GM12878 (cell line): ENCODE measurements at regions not wholly inside any gene's neighbourhood (a gene's known extent, or its start where the extent isn't known, plus 50 kb on each side); places are given as distances from the start of the nearest gene placed in this dataset.

Source experiments
- ATAC-seq: fragments of 200-7000 bp; cut with Tn5 transposase; 3 replicates; pipeline ENCODE4 v1.9.1; 2020; ENCODE audit warnings: mild to moderate bottlenecking, moderate library complexity
- BruUV-seq: library from RNA; stranded (reverse); fragments of 400-500 nt; replicated peaks from 2 replicates; lab custom pipeline; 2021; lab: Mats Ljungman, UMichigan
- CTCF ChIA-PET: fragments of 300-600 bp; sonication (Branson Sonifier 250); formaldehyde crosslinking; extraction: SDS; loops from one replicate; lab custom pipeline; 2021; ENCODE audit warnings: inconsistent platforms; lab: Yijun Ruan, JAX
- POLR2A ChIA-PET: fragments of 350-600 bp; formaldehyde crosslinking; extraction: SDS; loops from one replicate; lab custom pipeline; 2021; ENCODE audit warnings: inconsistent platforms; lab: Charles Lee
- RAD21 ChIA-PET: fragments of 300-600 bp; sonication (Branson Sonifier 250); formaldehyde crosslinking; loops from one replicate; lab custom pipeline; 2023; ENCODE audit warnings: antibody characterized with exemption; ENCODE audit not compliant: unreplicated experiment; lab: Charles Lee
- SMC1A ChIA-PET: fragments of 300-600 bp; sonication (Branson Sonifier 250); formaldehyde crosslinking; loops from one replicate; lab custom pipeline; 2023; ENCODE audit not compliant: unreplicated experiment, uncharacterized antibody; lab: Charles Lee
- DNase-seq: peaks from one replicate; pipeline ENCODE4 v3.0.0-alpha.2; 2011; ENCODE audit warnings: low read depth, low spot score
- FAIRE-seq: peaks from 3 replicates; lab custom pipeline; 2011; peaks lifted over from hg19 to GRCh38; lab: Jason Lieb, UNC
- H2AFZ ChIP-seq: 2 replicates; pipeline ENCODE4 v1.6.0; 2011; ENCODE audit warnings: low read depth, low read length, control low read depth; ENCODE audit not compliant: control insufficient read depth
- H3K27ac ChIP-seq: 2 replicates; pipeline ENCODE4 v1.5.1; 2011; ENCODE audit warnings: control low read depth; ENCODE audit not compliant: control insufficient read depth, insufficient read depth
- H3K27me3 ChIP-seq, 2 experiments: replicated peaks in 1 of 2; 2 replicates each; pipeline versions ENCODE4 v1.6.0 to v1.6.1; 2011; ENCODE audit warnings: low read length in 1 of 2; ENCODE audit not compliant: control insufficient read depth in 2 of 2, insufficient read depth in 2 of 2
- H3K36me3 ChIP-seq, 2 experiments: 2 replicates each; pipeline ENCODE4 v1.5.1; 2011; ENCODE audit warnings: low read length in 1 of 2; ENCODE audit not compliant: control insufficient read depth in 2 of 2, insufficient read depth in 2 of 2
- H3K4me1 ChIP-seq: 2 replicates; pipeline ENCODE4 v1.6.1; 2011; ENCODE audit warnings: mild to moderate bottlenecking, low read length, moderate library complexity, mixed read lengths; ENCODE audit not compliant: control insufficient read depth, insufficient read depth
- H3K4me2 ChIP-seq: 2 replicates; pipeline ENCODE4 v1.6.0; 2011; ENCODE audit warnings: control low read depth; ENCODE audit not compliant: control insufficient read depth, insufficient read depth
- H3K4me3 ChIP-seq: fragments of 200-600 bp; sonication (generic); 2 replicates; pipeline ENCODE4 v1.5.1; 2016
- H3K79me2 ChIP-seq: 2 replicates; pipeline ENCODE4 v1.6.0; 2011; ENCODE audit warnings: low read length; ENCODE audit not compliant: control insufficient read depth, insufficient read depth
- H3K9ac ChIP-seq: 2 replicates; pipeline ENCODE4 v1.8.0; 2011; ENCODE audit warnings: low read length, control low read depth, mixed read lengths; ENCODE audit not compliant: control insufficient read depth, insufficient read depth
- H3K9me3 ChIP-seq: replicated peaks from 3 replicates; pipeline ENCODE4 v1.5.1; 2011; ENCODE audit warnings: mild to moderate bottlenecking, low read length; ENCODE audit not compliant: control insufficient read depth, insufficient read depth
- H4K20me1 ChIP-seq: 2 replicates; pipeline ENCODE4 v1.6.0; 2011; ENCODE audit not compliant: control insufficient read depth, insufficient read depth
- ESRRA ChIP-seq: IDR thresholded peaks from 2 replicates; pipeline ENCODE4 v1.6.1; 2012; ENCODE audit warnings: mild to moderate bottlenecking, low read length, improper control_type of control experiment
- GATAD2B ChIP-seq: fragments of 450-650 bp; conservative IDR thresholded peaks from 2 replicates; pipeline ENCODE4 v1.6.1; 2017; ENCODE audit warnings: low read depth, mild to moderate bottlenecking, moderate library complexity
- IKZF1 ChIP-seq: fragments of 450-650 bp; conservative IDR thresholded peaks from 2 replicates; pipeline ENCODE4 v1.6.1; 2017; ENCODE audit warnings: antibody characterized with exemption, mild to moderate bottlenecking
- IKZF2 ChIP-seq, 2 experiments: fragments of 450-650 bp; IDR thresholded peaks; 2 replicates each; pipeline ENCODE4 v1.6.1; 2017; ENCODE audit warnings: mild to moderate bottlenecking in 2 of 2, moderate library complexity in 2 of 2
- JUNB ChIP-seq: IDR thresholded peaks from 2 replicates; pipeline ENCODE4 v1.6.1; 2016; ENCODE audit warnings: antibody characterized with exemption, mild to moderate bottlenecking
- LARP7 ChIP-seq: fragments of 450-650 bp; IDR thresholded peaks from 2 replicates; pipeline ENCODE4 v1.6.1; 2017; ENCODE audit warnings: mild to moderate bottlenecking
- MTA3 ChIP-seq: IDR thresholded peaks from 2 replicates; pipeline ENCODE4 v1.6.1; 2012; ENCODE audit warnings: low read length, inconsistent platforms, borderline replicate concordance
- PBX3 ChIP-seq: IDR thresholded peaks from 2 replicates; pipeline ENCODE4 v1.6.1; 2011; ENCODE audit warnings: mild to moderate bottlenecking, low read depth, low read length, moderate library complexity; ENCODE audit not compliant: insufficient replicate concordance
- PRDM15 ChIP-seq: fragments of 450-650 bp; formaldehyde crosslinking; IDR thresholded peaks from 2 replicates; pipeline ENCODE4 v1.4.0; 2020; ENCODE audit warnings: mild to moderate bottlenecking, moderate library complexity
- RELB ChIP-seq: fragments of 450-650 bp; IDR thresholded peaks from 2 replicates; pipeline ENCODE4 v1.6.1; 2017; ENCODE audit warnings: low read depth, mild to moderate bottlenecking, moderate library complexity
- RFX5 ChIP-seq: IDR thresholded peaks from 2 replicates; pipeline ENCODE4 v1.6.1; 2011; ENCODE audit warnings: low read depth, low read length, improper control_type of control experiment
- SMAD5 ChIP-seq: IDR thresholded peaks from 2 replicates; pipeline ENCODE4 v1.6.1; 2016; ENCODE audit warnings: antibody characterized with exemption, low read depth
- SUPT20H ChIP-seq: IDR thresholded peaks from 2 replicates; pipeline ENCODE4 v1.6.1; 2011; ENCODE audit warnings: low read depth, mild to moderate bottlenecking, low read length, moderate library complexity, borderline replicate concordance; ENCODE audit not compliant: control insufficient read depth
- TCF3 ChIP-seq: IDR thresholded peaks from 2 replicates; pipeline ENCODE4 v1.6.1; 2012; ENCODE audit warnings: low read depth, mild to moderate bottlenecking, low read length, borderline replicate concordance; ENCODE audit not compliant: insufficient read depth
- ZBTB33 ChIP-seq: fragments of 450-650 bp; IDR thresholded peaks from 2 replicates; pipeline ENCODE4 v1.6.1; 2017; ENCODE audit warnings: mild to moderate bottlenecking
- WGBS: methylation state at CpG from one replicate; pipeline ENCODE4 v1.1.6; 2016; ENCODE audit warnings: low lambda C conversion rate; ENCODE audit not compliant: insufficient replicate concordance, insufficient coverage; ENCODE audit errors: missing lambda C conversion rate; 5-methylcytosine and 5-hydroxymethylcytosine counted together
- in situ Hi-C: fragments of 300-500 bp; cut with MboI; formaldehyde crosslinking; loops from 9 replicates; pipeline ENCODE4 v1.14.3; 2018; ENCODE audit warnings: mixed read lengths
- intact Hi-C: fragments of 100-400 bp; cut with micrococcal nuclease; formaldehyde crosslinking; loops from one replicate; pipeline ENCODE4 v1.14.2; 2022; ENCODE audit not compliant: unreplicated experiment

GRCh38 chr21:20169812-20170576, 828.2 kb upstream of the NCAM2 start (continued):
- TF ChIP-seq RELB (no peak), JUNB (no peak), RFX5 (no peak), LARP7 (no peak), GATAD2B (no peak), ZBTB33 (no peak), MTA3 (no peak)

- Histone ChIP-seq H3K9ac (no peak overlapping the region), H3K79me2 (no peaks in the 10 kb centered on the region), H3K27ac (no peak overlapping the region), H2AFZ (no peak overlapping the region), H3K4me1 (no peaks in the 10 kb centered on the region), H3K4me3 (no peak overlapping the region), H4K20me1 (no peaks in the 10 kb centered on the region), H3K9me3 (no peaks in the 10 kb centered on the region), H3K36me3 (no peaks in the 10 kb centered on the region), H3K27me3 (no peaks in the 10 kb centered on the region), H3K4me2 (no peak overlapping the region)
- BruUV-seq, result no TSS peak
- RAD21 ChIA-PET, result no interaction called here
- CTCF ChIA-PET, result no interaction called here
- SMC1A ChIA-PET, result no interaction called here
- ATAC-seq (no peak), DNase-seq (no peak), FAIRE-seq (no peak)
- 2% methylated on average over 3 of the region's 3 CpGs for WGBS
- POLR2A ChIA-PET, result no interaction called here
- in situ Hi-C loops (no loop called here), intact Hi-C loops (no loop called here)
- TF ChIP-seq PRDM15, result no peak
- no peak for TF ChIP-seq PBX3
- no peak for TF ChIP-seq ESRRA
- TF ChIP-seq SUPT20H, result no peak
- TF ChIP-seq SMAD5, result no peak
- no peak for TF ChIP-seq IKZF2 (IDR thresholded peaks at IDR 0.05)
- no peak for TF ChIP-seq TCF3
- TF ChIP-seq IKZF1, result no peak
Observed at GRCh38 chr21:20186186-20186585, 812.0 kb upstream of the NCAM2 start.
